ENCODE measurements at regions not wholly inside any gene's neighbourhood (a gene's known extent, or its start where the extent isn't known, plus 50 kb on each side); places are given as distances from the start of the nearest gene placed in this dataset.

DNA sequence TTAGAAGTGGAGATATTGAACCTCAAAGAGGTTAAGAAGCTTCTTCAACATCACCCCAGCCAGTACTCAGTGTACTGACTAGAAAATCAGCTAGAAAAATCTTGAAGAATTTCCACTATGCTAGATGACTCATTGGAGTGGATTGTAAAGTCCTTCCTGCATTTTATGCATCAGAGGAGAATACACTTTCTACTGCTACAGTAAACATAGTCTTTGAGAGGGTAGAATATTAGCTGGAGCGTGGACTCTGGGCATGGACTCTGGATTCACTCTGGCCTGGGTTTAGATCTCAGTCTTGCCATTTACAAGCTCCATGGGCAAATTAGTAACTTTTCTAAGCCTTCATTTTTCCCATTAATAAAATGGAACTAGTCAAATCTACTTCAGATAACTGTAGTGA lies 215.9 kb downstream of the IRS1 start (continued):
- TF ChIP-seq, protein P1, sequence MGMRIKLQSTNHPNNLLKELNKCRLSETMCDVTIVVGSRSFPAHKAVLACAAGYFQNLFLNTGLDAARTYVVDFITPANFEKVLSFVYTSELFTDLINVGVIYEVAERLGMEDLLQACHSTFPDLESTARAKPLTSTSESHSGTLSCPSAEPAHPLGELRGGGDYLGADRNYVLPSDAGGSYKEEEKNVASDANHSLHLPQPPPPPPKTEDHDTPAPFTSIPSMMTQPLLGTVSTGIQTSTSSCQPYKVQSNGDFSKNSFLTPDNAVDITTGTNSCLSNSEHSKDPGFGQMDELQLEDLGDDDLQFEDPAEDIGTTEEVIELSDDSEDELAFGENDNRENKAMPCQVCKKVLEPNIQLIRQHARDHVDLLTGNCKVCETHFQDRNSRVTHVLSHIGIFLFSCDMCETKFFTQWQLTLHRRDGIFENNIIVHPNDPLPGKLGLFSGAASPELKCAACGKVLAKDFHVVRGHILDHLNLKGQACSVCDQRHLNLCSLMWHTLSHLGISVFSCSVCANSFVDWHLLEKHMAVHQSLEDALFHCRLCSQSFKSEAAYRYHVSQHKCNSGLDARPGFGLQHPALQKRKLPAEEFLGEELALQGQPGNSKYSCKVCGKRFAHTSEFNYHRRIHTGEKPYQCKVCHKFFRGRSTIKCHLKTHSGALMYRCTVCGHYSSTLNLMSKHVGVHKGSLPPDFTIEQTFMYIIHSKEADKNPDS (CRISPR knock-in tag; IDR thresholded peaks at IDR 0.05) = no peak
- TF ChIP-seq ZFP1 (CRISPR knock-in tag; IDR thresholded peaks at IDR 0.05) (peak; percentile 91; the same call in 1 of the 2 replicates), STAG1 (CRISPR knock-in tag; IDR thresholded peaks at IDR 0.05) (peak; percentile 28; the same call in 1 of the 2 replicates), KIAA2018 (CRISPR knock-in tag; IDR thresholded peaks at IDR 0.05; ENCODE audit: borderline replicate concordance) (no peak), SKIL (CRISPR knock-in tag; IDR thresholded peaks at IDR 0.05; ENCODE audit: borderline replicate concordance) (0 out of 2 replicates have a peak, but pooled peaks have one; percentile 27), NCOA1 (CRISPR knock-in tag; IDR thresholded peaks at IDR 0.05) (no peak), ZNF615 (CRISPR knock-in tag; IDR thresholded peaks at IDR 0.05; ENCODE audit: borderline replicate concordance) (no peak), JUND (CRISPR knock-in tag; IDR thresholded peaks at IDR 0.05) (peak; percentile 95), MED1 (CRISPR knock-in tag; IDR thresholded peaks at IDR 0.05) (peak; percentile 97), SPEN (CRISPR knock-in tag; IDR thresholded peaks at IDR 0.05; ENCODE audit: low read depth) (peak; percentile 45; the same call in 1 of the 2 replicates), KDM6A (CRISPR knock-in tag; IDR thresholded peaks at IDR 0.05; ENCODE audit: low read depth) (peak; percentile 88; the same call in 1 of the 2 replicates)
- TF ChIP-seq, protein P2, sequence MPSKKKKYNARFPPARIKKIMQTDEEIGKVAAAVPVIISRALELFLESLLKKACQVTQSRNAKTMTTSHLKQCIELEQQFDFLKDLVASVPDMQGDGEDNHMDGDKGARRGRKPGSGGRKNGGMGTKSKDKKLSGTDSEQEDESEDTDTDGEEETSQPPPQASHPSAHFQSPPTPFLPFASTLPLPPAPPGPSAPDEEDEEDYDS (CRISPR knock-in tag; IDR thresholded peaks at IDR 0.05) = peak; percentile 51; the same call in 1 of the 2 replicates
- TF ChIP-seq, protein P3, sequence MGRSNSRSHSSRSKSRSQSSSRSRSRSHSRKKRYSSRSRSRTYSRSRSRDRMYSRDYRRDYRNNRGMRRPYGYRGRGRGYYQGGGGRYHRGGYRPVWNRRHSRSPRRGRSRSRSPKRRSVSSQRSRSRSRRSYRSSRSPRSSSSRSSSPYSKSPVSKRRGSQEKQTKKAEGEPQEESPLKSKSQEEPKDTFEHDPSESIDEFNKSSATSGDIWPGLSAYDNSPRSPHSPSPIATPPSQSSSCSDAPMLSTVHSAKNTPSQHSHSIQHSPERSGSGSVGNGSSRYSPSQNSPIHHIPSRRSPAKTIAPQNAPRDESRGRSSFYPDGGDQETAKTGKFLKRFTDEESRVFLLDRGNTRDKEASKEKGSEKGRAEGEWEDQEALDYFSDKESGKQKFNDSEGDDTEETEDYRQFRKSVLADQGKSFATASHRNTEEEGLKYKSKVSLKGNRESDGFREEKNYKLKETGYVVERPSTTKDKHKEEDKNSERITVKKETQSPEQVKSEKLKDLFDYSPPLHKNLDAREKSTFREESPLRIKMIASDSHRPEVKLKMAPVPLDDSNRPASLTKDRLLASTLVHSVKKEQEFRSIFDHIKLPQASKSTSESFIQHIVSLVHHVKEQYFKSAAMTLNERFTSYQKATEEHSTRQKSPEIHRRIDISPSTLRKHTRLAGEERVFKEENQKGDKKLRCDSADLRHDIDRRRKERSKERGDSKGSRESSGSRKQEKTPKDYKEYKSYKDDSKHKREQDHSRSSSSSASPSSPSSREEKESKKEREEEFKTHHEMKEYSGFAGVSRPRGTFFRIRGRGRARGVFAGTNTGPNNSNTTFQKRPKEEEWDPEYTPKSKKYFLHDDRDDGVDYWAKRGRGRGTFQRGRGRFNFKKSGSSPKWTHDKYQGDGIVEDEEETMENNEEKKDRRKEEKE (IDR thresholded peaks at IDR 0.05) = no peak
